ENCODE measurements at regions not wholly inside any gene's neighbourhood (a gene's known extent, or its start where the extent isn't known, plus 50 kb on each side); places are given as distances from the start of the nearest gene placed in this dataset.
"Not testable (repeated sequence)": the region's sequence is repeated elsewhere in the genome, so short reads cannot be mapped to it uniquely, and the experiment has no call there.

GRCh38 chrX:99091459-99091858 is 1318.6 kb downstream of the PCDH19 start:
- no peak for DNase-seq

- DNase-seq = no peak
Measured at GRCh38 chrX:99078301-99078700, 1331.8 kb downstream of the PCDH19 start.

- DNase-seq = no peak
Measured at GRCh38 chrX:99077099-99077498, 1333.0 kb downstream of the PCDH19 start.

GRCh38 chrX:99073551-99073950 is 1336.5 kb downstream of the PCDH19 start:
- DNase-seq = peak; percentile 16

GRCh38 chrX:99051639-99052038 is 1358.4 kb downstream of the PCDH19 start:
- DNase-seq = no peak

GRCh38 chrX:99033226-99033901 is 1376.7 kb downstream of the PCDH19 start:
- no peak for DNase-seq

GRCh38 chrX:99010957-99011356 is 1399.1 kb downstream of the PCDH19 start:
- DNase-seq = no peak

- no peak for DNase-seq
Measured at GRCh38 chrX:99001286-99001685, 1408.8 kb downstream of the PCDH19 start.

GRCh38 chrX:98962996-98963395 is 1447.1 kb downstream of the PCDH19 start:
- no peak for DNase-seq

GRCh38 chrX:98956014-98956413 is 1454.1 kb downstream of the PCDH19 start:
- no peak for DNase-seq

GRCh38 chrX:98939456-98939855 is 1470.6 kb downstream of the PCDH19 start:
- DNase-seq = no peak

- no peak for DNase-seq
Measured at GRCh38 chrX:98931216-98931615, 1478.9 kb downstream of the PCDH19 start.

GRCh38 chrX:98924511-98924910 is 1485.6 kb downstream of the PCDH19 start:
- DNase-seq = peak; percentile 52

- no peak for DNase-seq
Measured at GRCh38 chrX:98897191-98897590, 1512.9 kb downstream of the PCDH19 start.

- DNase-seq = not testable (repeated sequence)
Measured at GRCh38 chrX:98850639-98851038, 1559.4 kb downstream of the PCDH19 start.

Data from muscle of arm (tissue), 1 donor.